C4-2B (cell line): ENCODE measurements at regions not wholly inside any gene's neighbourhood (a gene's known extent, or its start where the extent isn't known, plus 50 kb on each side); places are given as distances from the start of the nearest gene placed in this dataset.

Source experiments
- ZFX ChIP-seq: fragments of 450-650 bp; IDR thresholded peaks from 2 replicates; pipeline ENCODE4 v1.6.1; 2017
- TF ChIP-seq, protein P1 (sequence below): fragments of 450-650 bp; conservative IDR thresholded peaks from 2 replicates; pipeline ENCODE4 v1.5.1; 2017; ENCODE audit warnings: mild to moderate bottlenecking

- TF ChIP-seq, protein P1, sequence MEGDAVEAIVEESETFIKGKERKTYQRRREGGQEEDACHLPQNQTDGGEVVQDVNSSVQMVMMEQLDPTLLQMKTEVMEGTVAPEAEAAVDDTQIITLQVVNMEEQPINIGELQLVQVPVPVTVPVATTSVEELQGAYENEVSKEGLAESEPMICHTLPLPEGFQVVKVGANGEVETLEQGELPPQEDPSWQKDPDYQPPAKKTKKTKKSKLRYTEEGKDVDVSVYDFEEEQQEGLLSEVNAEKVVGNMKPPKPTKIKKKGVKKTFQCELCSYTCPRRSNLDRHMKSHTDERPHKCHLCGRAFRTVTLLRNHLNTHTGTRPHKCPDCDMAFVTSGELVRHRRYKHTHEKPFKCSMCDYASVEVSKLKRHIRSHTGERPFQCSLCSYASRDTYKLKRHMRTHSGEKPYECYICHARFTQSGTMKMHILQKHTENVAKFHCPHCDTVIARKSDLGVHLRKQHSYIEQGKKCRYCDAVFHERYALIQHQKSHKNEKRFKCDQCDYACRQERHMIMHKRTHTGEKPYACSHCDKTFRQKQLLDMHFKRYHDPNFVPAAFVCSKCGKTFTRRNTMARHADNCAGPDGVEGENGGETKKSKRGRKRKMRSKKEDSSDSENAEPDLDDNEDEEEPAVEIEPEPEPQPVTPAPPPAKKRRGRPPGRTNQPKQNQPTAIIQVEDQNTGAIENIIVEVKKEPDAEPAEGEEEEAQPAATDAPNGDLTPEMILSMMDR, result no peak
- no peak for TF ChIP-seq ZFX
Measured at GRCh38 chr6:132959639-132960326, 145.4 kb downstream of the RPS12 start.
